Upper lobe of left lung (tissue), 4 donors: ENCODE measurements at regions not wholly inside any gene's neighbourhood (a gene's known extent, or its start where the extent isn't known, plus 50 kb on each side); places are given as distances from the start of the nearest gene placed in this dataset.

Experiments used
- CTCF ChIP-seq, 6 experiments: fragments of 450-650 bp in 4 of 6; fragments of 200-600 bp in 2 of 6; sonication (generic) in 2 of 6; IDR thresholded peaks; one replicate each; pipeline ENCODE4 v1.5.1; 2016 to 2019; ENCODE audit warnings: antibody characterized with exemption in 6 of 6
- EP300 ChIP-seq, 4 donors: sonication (generic); formaldehyde crosslinking; IDR thresholded peaks; one replicate each; pipeline ENCODE4 v1.5.1; 2017; ENCODE audit warnings: antibody characterized with exemption in 4 of 4, control low read depth in 2 of 4
- POLR2A ChIP-seq, 4 donors: fragments of 450-650 bp; IDR thresholded peaks; one replicate each; pipeline ENCODE4 v1.5.1; 2016 to 2017; ENCODE audit warnings: antibody characterized with exemption in 4 of 4, mild to moderate bottlenecking in 2 of 4
- POLR2AphosphoS5 ChIP-seq, 2 donors: sonication (generic); formaldehyde crosslinking; IDR thresholded peaks; one replicate each; pipeline ENCODE4 v1.5.1; 2017; ENCODE audit warnings: antibody characterized with exemption in 2 of 2

- TF ChIP-seq CTCF (IDR thresholded peaks at IDR 0.05), result no peak
- no peak for TF ChIP-seq POLR2A (IDR thresholded peaks at IDR 0.05)
- no peak for TF ChIP-seq EP300 (IDR thresholded peaks at IDR 0.05)
- no peak for TF ChIP-seq POLR2AphosphoS5 (IDR thresholded peaks at IDR 0.05)
Measured at GRCh38 chr11:45458269-45458668, 172.1 kb upstream of the SYT13 start.
